NB4 (cell line): ENCODE measurements at regions not wholly inside any gene's neighbourhood (a gene's known extent, or its start where the extent isn't known, plus 50 kb on each side); places are given as distances from the start of the nearest gene placed in this dataset.

ENCODE experiments used
- CTCF ChIP-seq: IDR thresholded peaks from one replicate; pipeline ENCODE4 v1.5.1; 2012; ENCODE audit warnings: low read depth, low read length
- MYC ChIP-seq: IDR thresholded peaks from 2 replicates; pipeline ENCODE4 v1.6.1; 2011; ENCODE audit warnings: low read depth, low read length

DNA sequence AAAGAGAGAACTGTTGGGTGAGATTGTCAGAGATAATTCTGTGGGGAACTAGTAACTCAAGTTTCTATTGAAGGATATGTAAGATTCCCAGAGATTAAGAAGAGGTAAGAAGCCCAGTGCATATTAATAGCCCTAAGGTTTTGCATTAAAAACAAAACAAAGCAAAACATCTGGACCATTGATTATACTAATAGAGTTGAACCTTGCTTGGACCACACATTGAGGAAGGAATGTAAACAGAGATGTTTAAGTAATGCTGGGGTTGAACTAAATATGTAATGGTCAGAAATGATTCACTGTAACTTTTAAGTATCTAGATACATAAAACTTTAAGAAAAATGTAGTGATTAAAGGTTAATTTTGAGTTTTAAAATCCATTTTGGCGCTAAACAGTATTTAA, 1770.0 kb downstream of the PCDH9 start:
- TF ChIP-seq CTCF (no peak), MYC (no peak)
